H9 (cell line): ENCODE measurements at regions not wholly inside any gene's neighbourhood (a gene's known extent, or its start where the extent isn't known, plus 50 kb on each side); places are given as distances from the start of the nearest gene placed in this dataset.
"Not testable (repeated sequence)": the region's sequence is repeated elsewhere in the genome, so short reads cannot be mapped to it uniquely, and the experiment has no call there.

Experiments
- DNase-seq: peaks from one replicate; pipeline ENCODE4 v3.0.0-alpha.2; 2017
- H2AFZ ChIP-seq: one replicate; pipeline ENCODE4 v1.6.1; 2013; ENCODE audit warnings: mild to moderate bottlenecking, low read length, control low read depth, moderate library complexity
- H2AK5ac ChIP-seq: 2 replicates; pipeline ENCODE4 v1.6.1; 2013; ENCODE audit warnings: low read length, control low read depth, mixed read lengths; ENCODE audit not compliant: insufficient read length
- H2BK120ac ChIP-seq: one replicate; pipeline ENCODE4 v1.6.1; 2013; ENCODE audit warnings: low read depth, mild to moderate bottlenecking, low read length, control low read depth, inconsistent platforms; ENCODE audit not compliant: poor library complexity, severe bottlenecking
- H2BK12ac ChIP-seq: 2 replicates; pipeline ENCODE4 v1.6.1; 2013; ENCODE audit warnings: low read length, control low read depth, mixed read lengths, low read depth; ENCODE audit not compliant: insufficient read length
- H2BK15ac ChIP-seq: 2 replicates; pipeline ENCODE4 v1.6.1; 2013; ENCODE audit warnings: low read depth, low read length, control low read depth
- H2BK20ac ChIP-seq: one replicate; pipeline ENCODE4 v1.6.1; 2013; ENCODE audit warnings: low read depth, mild to moderate bottlenecking, low read length, control low read depth, inconsistent platforms; ENCODE audit not compliant: poor library complexity, severe bottlenecking
- H2BK5ac ChIP-seq: 2 replicates; pipeline ENCODE4 v1.6.1; 2013; ENCODE audit warnings: low read length, control low read depth, mixed read lengths; ENCODE audit not compliant: insufficient read length
- H3K14ac ChIP-seq: 2 replicates; pipeline ENCODE4 v1.6.1; 2013; ENCODE audit warnings: low read length, control low read depth; ENCODE audit not compliant: insufficient read depth
- H3K18ac ChIP-seq: 2 replicates; pipeline ENCODE4 v1.6.1; 2013; ENCODE audit warnings: low read depth, mild to moderate bottlenecking, mixed read lengths, low read length, control low read depth; ENCODE audit not compliant: insufficient read length
- H3K23ac ChIP-seq: 2 replicates; pipeline ENCODE4 v1.6.1; 2013; ENCODE audit warnings: low read length, control low read depth, mixed read lengths, low read depth; ENCODE audit not compliant: insufficient read length
- H3K23me2 ChIP-seq: 2 replicates; pipeline ENCODE4 v1.6.1; 2013; ENCODE audit warnings: low read depth, mild to moderate bottlenecking, mixed read lengths, low read length, control low read depth; ENCODE audit not compliant: insufficient read length, poor library complexity, severe bottlenecking
- H3K27ac ChIP-seq: 2 replicates; pipeline ENCODE4 v1.5.1; 2013; ENCODE audit warnings: low read length, control low read depth, mixed read lengths, low read depth; ENCODE audit not compliant: insufficient read length
- H3K27me3 ChIP-seq: 2 replicates; pipeline ENCODE4 v1.6.1; 2013; ENCODE audit warnings: low read length, control low read depth, inconsistent platforms; ENCODE audit not compliant: insufficient read depth
- H3K4ac ChIP-seq: 2 replicates; pipeline ENCODE4 v1.6.1; 2013; ENCODE audit warnings: low read depth, mild to moderate bottlenecking, control low read depth, inconsistent platforms, low read length, moderate library complexity
- H3K4me1 ChIP-seq: 2 replicates; pipeline ENCODE4 v1.6.1; 2013; ENCODE audit warnings: low read length, control low read depth, inconsistent platforms; ENCODE audit not compliant: insufficient read depth
- H3K4me2 ChIP-seq: 2 replicates; pipeline ENCODE4 v1.6.1; 2013; ENCODE audit warnings: low read length, control low read depth, mixed read lengths; ENCODE audit not compliant: insufficient read length, insufficient read depth
- H3K56ac ChIP-seq: 2 replicates; pipeline ENCODE4 v1.6.1; 2013; ENCODE audit warnings: low read depth, mild to moderate bottlenecking, mixed read lengths, low read length, control low read depth; ENCODE audit not compliant: insufficient read length
- H3K79me1 ChIP-seq: 2 replicates; pipeline ENCODE4 v1.6.1; 2013; ENCODE audit warnings: low read depth, mild to moderate bottlenecking, moderate library complexity, low read length, control low read depth, inconsistent platforms; ENCODE audit not compliant: insufficient read depth, poor library complexity, severe bottlenecking
- H3K79me2 ChIP-seq: 2 replicates; pipeline ENCODE4 v1.6.1; 2013; ENCODE audit warnings: low read length, control low read depth, inconsistent platforms; ENCODE audit not compliant: insufficient read depth
- H3K9ac ChIP-seq: 2 replicates; pipeline ENCODE4 v1.6.1; 2013; ENCODE audit warnings: low read length, control low read depth, mixed read lengths; ENCODE audit not compliant: insufficient read length; ENCODE audit errors: extremely low read depth
- H3K9me3 ChIP-seq: one replicate; pipeline ENCODE4 v1.6.1; 2013; ENCODE audit warnings: low read depth, low read length, inconsistent platforms; ENCODE audit not compliant: control insufficient read depth
- H3T11ph ChIP-seq: one replicate; pipeline ENCODE4 v1.6.1; 2013; ENCODE audit warnings: mild to moderate bottlenecking, low read length, control low read depth, inconsistent platforms
- H4K20me1 ChIP-seq: one replicate; pipeline ENCODE4 v1.6.1; 2013; ENCODE audit not compliant: control insufficient read depth, insufficient read length, insufficient read depth
- H4K5ac ChIP-seq: 2 replicates; pipeline ENCODE4 v1.6.1; 2013; ENCODE audit warnings: low read depth, mild to moderate bottlenecking, mixed read lengths, low read length, control low read depth; ENCODE audit not compliant: insufficient read length
- H4K8ac ChIP-seq: replicated peaks from 2 replicates; pipeline ENCODE4 v1.6.1; 2013; ENCODE audit warnings: low read length, control low read depth, mixed read lengths, low read depth; ENCODE audit not compliant: insufficient read length
- H4K91ac ChIP-seq: 2 replicates; pipeline ENCODE4 v1.6.1; 2013; ENCODE audit warnings: low read depth, mild to moderate bottlenecking, moderate library complexity, mixed read lengths, low read length, control low read depth; ENCODE audit not compliant: insufficient read length
- H3K27ac Mint-ChIP-seq, 3 experiments: 2 replicates in 2 of 3; 3 replicates in 1 of 3; pipeline ENCODE4 v1.8.0; 2020 to 2021; ENCODE audit warnings: mixed read lengths in 3 of 3, mild to moderate bottlenecking in 1 of 3, moderate library complexity in 1 of 3
- H3K27me3 Mint-ChIP-seq: 2 replicates; pipeline ENCODE4 v1.8.0; 2021; ENCODE audit warnings: low read depth, mild to moderate bottlenecking, moderate library complexity, mixed read lengths
- H3K36me3 Mint-ChIP-seq, 3 experiments: 2 replicates in 2 of 3; 3 replicates in 1 of 3; pipeline ENCODE4 v1.8.0; 2020 to 2021; ENCODE audit warnings: low read depth in 3 of 3, mixed read lengths in 3 of 3; ENCODE audit not compliant: insufficient read depth in 1 of 3
- H3K4me1 Mint-ChIP-seq, 2 experiments: 2 replicates each; pipeline ENCODE4 v1.8.0; 2020; ENCODE audit warnings: mixed read lengths in 2 of 2
- H3K4me3 Mint-ChIP-seq, 2 experiments: 2 replicates in 1 of 2; 3 replicates in 1 of 2; pipeline ENCODE4 v1.8.0; 2020 to 2021; ENCODE audit warnings: mild to moderate bottlenecking in 2 of 2, mixed read lengths in 2 of 2, moderate library complexity in 1 of 2
- H3K9me3 Mint-ChIP-seq, 2 experiments: 2 replicates in 1 of 2; 3 replicates in 1 of 2; pipeline ENCODE4 v1.8.0; 2020; ENCODE audit warnings: mild to moderate bottlenecking in 2 of 2, mixed read lengths in 2 of 2, moderate library complexity in 1 of 2
- CTCF ChIP-seq: fragments of 200-600 bp; sonication (generic); conservative IDR thresholded peaks from 3 replicates; pipeline ENCODE4 v1.8.0; 2021; ENCODE audit warnings: antibody characterized with exemption, mild to moderate bottlenecking
- WGBS: extraction: QIAGEN DNeasy Blood & Tissue Kit; methylation state at CpG from one replicate; pipeline ENCODE4 v1.1.7; 2013; ENCODE audit warnings: missing lambda C conversion rate, low lambda C conversion rate, mixed read lengths; ENCODE audit not compliant: insufficient read length; ENCODE audit errors: extremely low coverage; 5-methylcytosine and 5-hydroxymethylcytosine counted together

GRCh38 chr12:33026791-33027190 lies 130.2 kb upstream of the PKP2 start:
- H4K8ac ChIP-seq: no peak overlapping the region
- no peak overlapping the region for H2BK5ac ChIP-seq
- no peak overlapping the region for H4K91ac ChIP-seq
- H3K23ac ChIP-seq: no peak overlapping the region
- H3K4me1 Mint-ChIP-seq: no peaks in the 10 kb centered on the region
- no peaks in the 10 kb centered on the region for H3K4me1 ChIP-seq
- no peaks in the 10 kb centered on the region for H3K79me1 ChIP-seq
- H3T11ph ChIP-seq: no peak overlapping the region
- no peak overlapping the region for H2AFZ ChIP-seq
- no peak overlapping the region for H3K4ac ChIP-seq
- H3K18ac ChIP-seq: no peak overlapping the region
- DNase-seq: no peak
- TF ChIP-seq CTCF: no peak
- no peak overlapping the region for H3K9ac ChIP-seq
- H3K27ac Mint-ChIP-seq: no peak overlapping the region; a peak in 1 of 7 replicates
- peaks cover 2% of the 10 kb centered on the region for H3K27me3 Mint-ChIP-seq
- H3K56ac ChIP-seq: no peak overlapping the region
- H2BK12ac ChIP-seq: no peak overlapping the region
- H2BK20ac ChIP-seq: no peak overlapping the region
- peaks cover 5 to 7% (median 6%) of the 10 kb centered on the region in 3 experiments; a peak in 5 of 7 replicates for H3K36me3 Mint-ChIP-seq
- H2BK15ac ChIP-seq: no peak overlapping the region
- H3K27me3 ChIP-seq: no peaks in the 10 kb centered on the region
- peaks cover 8% of the 10 kb centered on the region for H3K9me3 ChIP-seq
- no peak overlapping the region for H3K14ac ChIP-seq
- no peak overlapping the region for H3K4me2 ChIP-seq
- H2AK5ac ChIP-seq: no peak overlapping the region
- no peak overlapping the region for H3K4me3 Mint-ChIP-seq
- no peaks in the 10 kb centered on the region for H4K20me1 ChIP-seq
- H3K27ac ChIP-seq: no peak overlapping the region
- H3K9me3 Mint-ChIP-seq: peaks cover 22 to 27% of the 10 kb centered on the region in 2 experiments
- H3K79me2 ChIP-seq: no peaks in the 10 kb centered on the region
- no peak overlapping the region for H4K5ac ChIP-seq
- no peaks in the 10 kb centered on the region for H3K23me2 ChIP-seq
- H2BK120ac ChIP-seq: no peak overlapping the region

- H3K27me3 ChIP-seq, H4K20me1 ChIP-seq, H3K9me3 ChIP-seq, H4K91ac ChIP-seq, H2BK20ac ChIP-seq, H2BK120ac ChIP-seq, H3K27me3 Mint-ChIP-seq, H3K4me1 ChIP-seq, H3K23me2 ChIP-seq, H3K79me1 ChIP-seq, H3K4me2 ChIP-seq, H3K14ac ChIP-seq, H3T11ph ChIP-seq, H2BK12ac ChIP-seq, H3K79me2 ChIP-seq, H2BK5ac ChIP-seq, H2AK5ac ChIP-seq, H3K18ac ChIP-seq, H4K8ac ChIP-seq, H3K4ac ChIP-seq, H3K27ac Mint-ChIP-seq, H3K56ac ChIP-seq, H2AFZ ChIP-seq, H3K9ac ChIP-seq, DNase-seq, H3K23ac ChIP-seq, H2BK15ac ChIP-seq, H3K4me3 Mint-ChIP-seq, H3K4me1 Mint-ChIP-seq, H4K5ac ChIP-seq, H3K27ac ChIP-seq: not testable (repeated sequence)
- H3K36me3 Mint-ChIP-seq: peaks cover 24 to 32% (median 26%) of the 10 kb centered on the region in 3 experiments
- peaks cover 38 to 42% of the 10 kb centered on the region in 2 experiments for H3K9me3 Mint-ChIP-seq
- WGBS: no CpG with 5 or more reads among the region's 20 CpGs
Measured at GRCh38 chr12:33022724-33023123, 126.1 kb upstream of the PKP2 start.
